NCI-H128 (cell line): ENCODE measurements at regions not wholly inside any gene's neighbourhood (a gene's known extent, or its start where the extent isn't known, plus 50 kb on each side); places are given as distances from the start of the nearest gene placed in this dataset.
"Not testable (repeated sequence)": the region's sequence is repeated elsewhere in the genome, so short reads cannot be mapped to it uniquely, and the experiment has no call there.

ENCODE experiments used
- DNase-seq: peaks from one replicate; lab custom pipeline; 2025; ENCODE audit not compliant: unreplicated experiment; lab: John Stamatoyannopoulos, UW

- no peak for DNase-seq
Measured at GRCh38 chr6:105882121-105882803, 203.9 kb upstream of the PRDM1 start.

- no peak for DNase-seq
Measured at GRCh38 chr6:105881608-105882007, 204.5 kb upstream of the PRDM1 start.

GRCh38 chr6:105880030-105880492, 206.1 kb upstream of the PRDM1 start:
- no peak for DNase-seq

- DNase-seq, result no peak
Measured at GRCh38 chr6:105879146-105879545, 207.0 kb upstream of the PRDM1 start.

- DNase-seq, result no peak
Measured at GRCh38 chr6:105875974-105876640, 210.0 kb upstream of the PRDM1 start.

- DNase-seq, result no peak
Measured at GRCh38 chr6:105874835-105875626, 211.1 kb upstream of the PRDM1 start.

GRCh38 chr6:105873799-105874198, 212.3 kb upstream of the PRDM1 start:
- DNase-seq, result no peak

GRCh38 chr6:105873211-105873704, 212.9 kb upstream of the PRDM1 start:
- no peak for DNase-seq

GRCh38 chr6:105872249-105872648, 213.9 kb upstream of the PRDM1 start:
- no peak for DNase-seq

- no peak for DNase-seq
Measured at GRCh38 chr6:105871542-105871941, 214.6 kb upstream of the PRDM1 start.

- no peak for DNase-seq
Measured at GRCh38 chr6:105869835-105870440, 216.2 kb upstream of the PRDM1 start.

GRCh38 chr6:105868823-105869460, 217.2 kb upstream of the PRDM1 start:
- DNase-seq, result no peak

- no peak for DNase-seq
Measured at GRCh38 chr6:105867821-105868220, 218.3 kb upstream of the PRDM1 start.

GRCh38 chr6:105867277-105867676, 218.9 kb upstream of the PRDM1 start:
- no peak for DNase-seq

GRCh38 chr6:105862936-105863607, 223.1 kb upstream of the PRDM1 start:
- DNase-seq, result no peak

- DNase-seq, result not testable (repeated sequence)
Measured at GRCh38 chr6:105860927-105861326, 225.2 kb upstream of the PRDM1 start.

- no peak for DNase-seq
Measured at GRCh38 chr6:105859457-105859856, 226.7 kb upstream of the PRDM1 start.

GRCh38 chr6:105858639-105859038, 227.5 kb upstream of the PRDM1 start:
- DNase-seq, result not testable (repeated sequence)

GRCh38 chr6:105855433-105855832, 230.7 kb upstream of the PRDM1 start:
- no peak for DNase-seq

GRCh38 chr6:105853979-105854378, 232.2 kb upstream of the PRDM1 start:
- DNase-seq, result not testable (repeated sequence)
